ENCODE measurements at regions not wholly inside any gene's neighbourhood (a gene's known extent, or its start where the extent isn't known, plus 50 kb on each side); places are given as distances from the start of the nearest gene placed in this dataset.

DNA sequence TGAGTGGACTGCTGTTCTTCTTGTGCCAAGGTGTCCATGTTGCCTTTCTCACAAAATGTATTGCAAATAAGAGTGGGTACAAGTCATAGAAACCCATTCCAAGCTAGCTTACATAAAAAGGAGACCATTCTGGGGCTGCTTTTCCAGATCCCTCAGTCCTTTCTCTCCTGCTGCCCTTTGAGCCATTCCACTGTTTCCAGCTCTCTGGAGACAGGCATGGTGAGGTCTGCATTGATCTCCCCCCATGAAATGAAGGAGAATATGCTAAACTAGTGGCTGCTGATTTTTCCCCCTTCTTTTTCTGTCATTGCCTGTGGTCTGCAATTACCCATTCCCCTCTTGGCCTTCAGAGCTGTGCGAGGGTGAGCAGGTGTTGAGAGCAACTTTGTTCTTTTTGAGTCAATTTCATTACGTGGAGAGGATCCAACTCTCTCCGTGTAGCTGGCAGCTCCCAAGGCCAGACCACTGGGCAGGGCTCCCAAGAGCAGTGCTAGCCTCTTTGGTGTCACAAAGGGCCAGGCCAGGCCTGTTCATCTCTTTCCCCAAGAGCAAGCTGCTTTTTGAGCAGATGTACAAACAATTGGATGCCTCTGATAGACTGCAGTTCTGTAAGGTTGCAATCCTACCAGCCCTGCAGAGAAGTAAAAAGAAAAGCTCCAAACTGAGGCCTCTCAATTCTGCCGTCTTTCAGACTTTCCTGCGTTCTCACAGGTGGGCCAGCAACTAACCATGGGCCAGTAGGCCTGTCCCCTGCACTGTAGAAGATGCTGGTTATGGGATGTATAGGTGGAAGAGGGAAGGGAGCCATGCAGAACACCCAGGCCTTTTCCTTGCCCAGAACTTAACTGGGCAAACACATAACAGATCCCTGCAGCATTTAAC lies 96.1 kb upstream of the ARMC2 start:
- DNase-seq (ENCODE audit: low read depth): no peak

DNA sequence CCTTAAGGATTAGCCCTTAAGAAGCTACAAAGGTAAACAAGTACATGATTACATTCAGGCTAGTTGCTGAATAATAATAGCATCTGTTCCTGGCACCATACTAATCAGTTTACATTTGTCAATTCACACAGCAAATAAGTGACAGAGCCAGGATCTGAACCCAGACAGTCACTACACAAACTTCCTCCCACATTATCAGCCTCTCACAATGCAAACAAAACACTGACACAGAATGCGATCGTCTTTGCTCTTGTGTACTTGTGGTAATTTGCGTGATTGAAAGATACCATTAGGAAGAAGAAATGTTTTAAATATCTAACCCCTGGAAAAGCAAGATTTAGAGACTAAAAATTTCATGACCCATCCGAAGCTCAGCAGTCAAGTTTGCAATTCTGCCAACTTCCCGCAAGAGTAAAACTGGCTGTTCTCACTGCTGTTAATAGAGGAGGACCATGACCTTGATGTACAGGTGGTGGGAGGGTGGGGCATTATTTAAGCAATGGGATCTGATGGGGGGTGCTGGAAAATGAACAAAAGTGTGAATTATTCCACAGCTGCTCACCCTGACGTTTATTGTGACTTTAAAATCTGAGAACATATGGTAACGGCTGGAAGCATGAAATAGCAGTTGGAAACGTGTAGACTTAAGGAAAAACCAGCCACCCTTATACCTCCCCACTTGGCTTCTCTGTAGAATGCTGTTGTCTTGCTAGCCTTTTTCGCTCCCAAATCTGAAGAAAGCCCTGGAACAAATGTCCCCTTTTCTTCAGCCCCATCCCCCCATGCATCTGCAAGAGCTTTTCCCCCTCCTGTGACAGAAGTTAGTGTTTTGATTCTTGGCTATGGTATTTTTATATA lies 95.3 kb upstream of the ARMC2 start:
- DNase-seq (ENCODE audit: low read depth): no peak

DNA sequence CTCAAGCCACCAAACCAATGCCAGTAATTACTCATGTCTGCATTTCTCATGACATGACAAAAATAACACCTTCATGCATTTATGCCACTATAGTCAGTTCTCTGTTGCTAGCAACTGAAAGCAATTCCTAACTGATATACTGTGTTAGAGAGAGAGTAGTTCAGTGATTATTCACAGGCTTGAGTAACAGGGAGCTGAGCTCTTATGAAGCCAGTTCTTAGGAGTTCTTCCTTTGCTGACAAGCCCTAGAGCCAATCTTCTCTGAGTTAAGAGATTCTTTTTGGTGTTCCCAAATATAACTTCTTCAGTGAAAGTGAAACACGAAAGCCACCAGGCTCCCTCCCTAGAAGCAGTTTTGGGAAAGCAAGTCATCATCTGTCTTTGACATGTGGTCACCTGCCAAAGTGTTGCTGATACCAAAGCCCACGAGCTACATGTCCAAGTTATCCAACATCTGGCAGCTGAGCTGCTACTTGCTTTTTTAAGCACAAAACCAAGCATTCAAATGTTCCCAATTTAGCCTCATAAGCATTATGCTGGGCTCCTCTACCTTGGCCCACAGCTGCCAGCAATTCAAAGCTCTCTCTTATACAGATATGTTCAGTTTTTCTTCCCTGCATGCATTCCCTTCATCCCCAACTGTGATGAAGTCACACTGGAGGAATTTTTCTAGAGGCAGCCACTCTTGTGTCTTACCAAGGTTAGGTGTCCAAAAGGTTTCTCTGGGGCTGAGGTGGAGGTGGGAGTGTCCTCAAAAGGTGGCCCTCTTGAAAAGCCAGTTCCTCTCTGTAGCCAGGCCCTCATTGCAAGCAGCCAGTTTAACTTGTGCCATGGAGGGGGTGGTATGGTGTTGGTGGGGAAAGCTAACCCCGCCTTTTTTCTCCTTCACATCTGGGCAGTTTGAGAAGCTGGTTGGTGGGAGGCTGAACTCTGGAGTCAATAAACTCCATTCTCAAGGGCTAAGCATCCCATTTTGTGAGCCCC lies 92.7 kb upstream of the ARMC2 start:
- peak; percentile 34 for DNase-seq (ENCODE audit: low read depth)

DNA sequence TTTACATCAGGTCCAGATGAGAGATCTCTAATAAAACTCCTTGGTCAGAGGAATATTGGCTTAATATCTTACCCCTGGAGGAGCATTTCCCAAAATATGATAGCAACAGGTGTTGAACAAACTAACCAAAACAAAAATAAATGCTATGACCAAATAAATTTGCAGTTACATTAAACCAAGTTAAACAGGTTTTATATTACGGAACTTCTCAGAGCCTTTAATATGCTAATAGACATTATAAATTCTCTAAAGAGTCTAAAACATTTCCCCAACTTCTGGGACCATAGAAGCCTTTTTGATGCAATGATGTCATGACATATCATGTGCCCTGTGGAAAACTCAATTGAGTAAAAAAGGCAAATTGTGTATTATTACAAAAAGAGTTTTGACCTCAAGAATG lies 90.9 kb upstream of the ARMC2 start:
- no peak for DNase-seq (ENCODE audit: low read depth)

DNA sequence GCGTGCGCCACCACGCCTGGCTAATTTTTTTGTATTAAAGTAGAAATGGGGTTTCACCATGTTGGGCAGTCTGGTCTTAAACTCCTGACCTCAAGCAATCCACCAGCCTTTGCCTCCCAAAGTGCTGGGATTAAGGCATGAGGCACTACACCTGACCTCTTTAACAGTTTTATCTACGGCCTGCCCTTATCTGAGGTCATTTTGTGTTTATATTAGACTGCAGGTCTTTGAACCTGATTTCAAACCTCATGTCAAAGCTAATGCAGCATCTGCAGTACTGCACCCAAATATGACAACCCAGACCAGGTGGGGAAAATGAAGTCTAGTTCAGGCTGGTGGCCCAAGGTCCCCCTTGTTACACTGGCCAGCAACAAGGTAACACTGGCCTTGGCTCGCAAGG lies 89.3 kb upstream of the ARMC2 start:
- DNase-seq (ENCODE audit: low read depth): no peak

DNA sequence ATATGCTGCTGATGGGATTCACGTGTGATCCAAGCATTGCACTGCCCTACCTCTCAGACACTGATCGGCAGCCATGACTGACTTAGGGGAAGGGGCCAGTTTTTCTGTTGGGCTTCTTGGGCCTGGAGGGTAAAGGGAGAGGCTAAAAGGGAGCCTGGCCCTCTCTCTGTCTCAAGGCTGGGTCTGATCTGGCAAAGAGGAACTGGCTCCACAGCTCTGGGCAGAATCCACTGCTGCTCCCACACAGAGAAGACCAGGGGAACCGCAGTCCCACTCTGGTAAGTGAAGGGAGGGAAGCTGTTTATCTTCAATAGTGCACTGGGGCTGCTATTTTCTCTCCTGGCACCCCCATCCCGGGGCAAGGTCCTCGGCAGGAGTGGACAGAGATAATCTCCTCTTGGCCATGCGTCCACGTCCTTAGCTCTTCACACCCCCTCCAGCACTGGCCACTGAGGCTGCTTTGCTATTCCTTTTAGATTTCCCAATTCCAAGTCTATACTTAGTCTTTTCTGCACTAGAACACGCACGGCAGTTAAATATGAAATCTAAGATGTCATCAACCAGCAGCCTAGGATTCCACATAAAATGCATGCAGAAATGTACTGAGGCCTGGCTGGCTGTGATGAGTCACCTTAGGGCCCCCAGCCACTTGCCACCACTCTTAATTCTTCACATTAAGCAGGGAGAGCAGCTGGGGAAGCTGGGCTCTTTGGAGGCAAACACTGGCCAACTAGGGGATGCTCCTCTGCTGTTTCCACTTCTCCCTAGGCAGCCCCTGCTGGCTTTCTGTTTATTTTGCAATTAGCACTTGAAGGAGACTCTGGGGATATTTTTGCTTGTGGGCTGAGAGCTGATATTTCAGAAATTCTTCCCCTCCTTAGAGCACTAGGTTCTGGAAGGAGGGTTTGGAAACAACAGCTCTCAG lies 87.8 kb upstream of the ARMC2 start:
- DNase-seq (ENCODE audit: low read depth): peak; percentile 57

DNA sequence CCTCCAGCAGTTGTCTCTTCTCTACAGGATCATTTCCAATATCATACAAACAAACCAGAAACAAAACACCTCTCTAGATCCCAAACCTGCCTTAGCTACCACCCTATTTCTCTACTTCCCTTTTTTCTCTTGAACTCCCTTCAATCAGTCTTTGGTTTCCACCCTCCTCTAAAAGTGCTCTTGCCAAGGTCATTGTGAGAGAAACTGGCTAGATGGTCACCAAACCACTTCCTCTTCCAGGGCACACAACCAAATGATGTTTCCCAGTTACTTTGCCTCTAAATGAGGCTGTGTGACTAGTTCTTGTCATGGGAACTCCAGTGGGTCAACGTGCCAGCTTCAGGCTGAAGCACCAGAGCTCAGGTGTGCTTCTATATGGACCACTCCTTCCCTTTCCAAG lies 85.8 kb upstream of the ARMC2 start:
- DNase-seq (ENCODE audit: low read depth): no peak

DNA sequence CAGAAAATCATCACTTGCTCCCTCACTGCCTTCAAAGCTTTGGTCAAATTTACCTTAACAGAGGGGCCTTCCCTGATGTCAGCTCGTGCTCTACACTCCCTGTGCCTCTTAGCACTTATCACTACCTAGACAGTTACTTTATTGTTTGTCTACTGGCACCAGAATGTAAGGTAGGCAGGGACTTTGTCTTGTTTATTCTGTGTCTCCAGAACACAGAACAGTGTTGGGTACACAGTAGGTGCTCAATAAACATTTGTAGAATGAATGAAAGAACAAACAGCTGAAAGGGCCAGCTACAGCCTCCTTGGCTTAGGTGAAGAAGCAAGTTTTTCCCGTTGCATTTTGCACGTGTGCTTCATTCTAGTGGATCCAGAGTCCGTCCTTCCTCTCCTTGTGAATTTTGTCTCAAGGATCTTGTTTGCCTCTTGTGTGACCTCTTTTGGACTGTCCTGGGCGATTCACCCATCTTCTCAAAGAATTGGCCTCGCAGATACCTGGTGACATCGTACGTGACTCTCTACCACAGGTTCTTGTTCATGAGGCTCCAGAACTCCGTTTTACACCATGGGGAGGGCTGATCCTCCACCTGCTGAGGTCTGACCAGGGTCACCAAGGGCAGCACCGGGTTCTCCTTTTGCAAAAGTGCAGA lies 84.2 kb upstream of the ARMC2 start:
- DNase-seq (ENCODE audit: low read depth): no peak

DNA sequence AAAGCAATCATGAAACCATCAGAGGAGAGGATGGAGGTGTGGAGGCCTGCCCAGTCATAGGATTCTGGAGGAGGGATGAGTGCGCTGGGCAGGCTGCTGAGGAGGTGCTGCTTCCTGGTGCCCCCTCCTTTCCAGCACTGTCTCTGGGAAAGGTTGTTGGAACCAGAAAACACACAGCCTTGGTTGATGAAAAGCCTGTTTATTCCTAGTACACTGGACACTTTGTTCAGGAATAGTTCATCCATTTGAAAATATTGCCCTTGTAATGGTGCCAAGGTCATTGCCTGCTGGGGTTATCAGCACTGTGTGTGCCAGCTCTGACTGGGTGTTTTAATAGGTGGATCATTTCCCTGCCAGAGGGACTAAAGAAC lies 83.7 kb upstream of the ARMC2 start:
- DNase-seq (ENCODE audit: low read depth): no peak

DNA sequence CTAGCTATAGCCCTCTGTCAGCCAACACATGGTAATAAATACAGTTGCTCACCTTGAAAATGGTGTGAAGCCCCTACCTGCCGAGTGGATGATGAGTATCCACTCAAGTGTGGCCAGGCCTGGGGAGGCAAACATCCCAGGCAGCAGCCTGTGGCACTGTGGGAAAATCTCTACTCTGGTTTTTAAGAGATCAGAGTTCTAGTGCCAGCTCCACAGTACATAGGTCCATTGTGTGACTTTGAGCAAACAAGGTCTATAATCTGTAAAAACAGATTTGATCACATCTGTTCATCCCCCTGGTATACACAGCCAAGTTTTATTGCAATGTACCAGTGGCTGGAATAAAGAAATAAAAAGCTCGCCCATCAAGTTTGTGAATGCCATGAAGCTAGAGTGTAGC lies 82.7 kb upstream of the ARMC2 start:
- no peak for DNase-seq (ENCODE audit: low read depth)

DNA sequence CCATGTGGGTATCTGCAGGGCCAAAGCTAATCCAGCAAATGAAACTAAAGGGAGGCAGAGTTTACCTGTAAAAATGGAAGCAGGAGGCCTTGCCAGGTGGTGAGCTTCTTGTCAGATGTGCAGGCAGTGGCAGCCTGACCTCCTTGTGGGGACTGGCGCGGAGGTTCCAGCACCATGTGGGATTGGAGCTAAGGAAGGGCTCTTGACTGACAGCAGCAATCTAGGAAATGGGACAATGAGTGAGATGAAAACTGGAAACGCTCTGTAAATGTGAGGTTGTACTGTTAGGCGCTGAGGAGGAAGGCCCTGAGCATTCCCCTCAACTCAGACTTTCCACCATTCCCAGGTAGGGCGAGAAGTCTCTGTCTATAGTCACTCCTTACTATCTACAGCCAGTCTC lies 81.8 kb upstream of the ARMC2 start:
- DNase-seq (ENCODE audit: low read depth): no peak

DNA sequence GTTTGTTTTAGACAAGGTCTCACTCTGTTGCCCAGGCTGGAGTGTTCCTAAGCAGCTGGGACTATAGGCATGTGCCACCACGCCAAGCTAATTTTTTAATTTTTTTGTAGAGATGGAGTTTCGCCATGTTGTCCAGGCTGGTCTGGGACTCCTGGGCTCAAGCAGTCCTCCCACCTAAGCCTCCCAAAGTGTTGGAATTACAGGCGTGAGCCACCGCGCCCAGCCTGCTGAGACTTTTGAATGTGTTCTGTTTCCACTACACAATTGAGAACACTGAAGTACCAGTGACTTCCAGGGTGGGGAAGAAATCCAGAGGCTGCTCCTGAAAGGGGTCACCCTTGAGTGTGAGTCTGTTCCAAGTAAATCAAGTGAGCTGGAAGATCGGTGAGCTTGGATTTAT lies 81.3 kb upstream of the ARMC2 start:
- DNase-seq (ENCODE audit: low read depth): no peak

DNA sequence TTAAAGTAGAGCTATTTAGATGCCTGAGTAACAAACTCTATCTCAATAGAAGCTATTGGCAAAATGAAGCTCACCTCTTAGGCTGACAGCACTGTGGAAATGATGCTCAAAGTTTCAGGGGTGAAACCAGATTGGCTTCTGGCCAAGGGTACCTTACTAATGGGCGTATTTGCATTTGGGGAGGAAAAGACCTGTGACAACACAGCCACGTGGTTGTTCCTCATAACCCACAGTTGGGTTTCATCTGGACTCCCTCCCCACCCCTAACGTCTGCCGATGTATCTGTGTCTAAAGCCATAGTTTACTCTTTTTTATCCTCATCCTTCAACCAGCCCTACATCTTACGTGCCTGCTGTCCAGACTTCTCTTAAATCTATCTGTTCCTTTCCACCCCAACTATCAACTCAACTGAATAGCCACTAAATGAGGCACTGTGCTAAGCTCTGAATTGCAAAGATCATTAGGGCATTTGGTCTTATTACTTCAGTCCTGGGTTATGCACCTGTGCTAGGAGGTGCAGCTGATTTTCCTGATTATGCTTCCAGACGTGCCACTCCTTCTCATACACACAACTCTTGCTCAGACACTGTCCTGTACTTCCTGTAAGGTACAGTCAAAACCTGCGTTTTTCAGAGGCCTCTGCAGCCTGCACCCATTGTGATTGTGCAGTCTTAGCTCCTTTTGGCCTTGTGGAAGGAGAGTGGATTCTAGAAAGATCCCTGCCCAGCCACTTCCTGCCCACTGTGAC lies 80.6 kb upstream of the ARMC2 start:
- DNase-seq (ENCODE audit: low read depth): no peak

DNA sequence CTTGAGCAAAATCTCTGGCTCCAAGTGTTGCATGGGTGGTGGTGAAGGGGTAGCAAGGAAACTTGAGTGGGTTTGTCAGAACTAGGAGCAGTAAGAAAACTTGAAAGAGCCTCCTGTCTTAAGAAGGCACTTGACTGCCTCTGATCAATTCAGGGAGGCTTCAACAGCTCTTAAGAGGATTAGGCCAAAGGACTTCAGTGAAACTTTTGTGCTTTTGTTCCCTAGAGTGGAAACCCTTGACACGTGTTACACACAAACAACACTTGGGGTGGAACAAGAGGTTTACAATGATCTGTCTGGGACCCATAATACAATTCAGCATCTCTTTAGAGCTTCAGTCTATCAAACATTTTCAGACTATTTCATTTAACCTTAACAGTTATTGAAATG lies 80.1 kb upstream of the ARMC2 start:
- DNase-seq (ENCODE audit: low read depth): no peak

DNA sequence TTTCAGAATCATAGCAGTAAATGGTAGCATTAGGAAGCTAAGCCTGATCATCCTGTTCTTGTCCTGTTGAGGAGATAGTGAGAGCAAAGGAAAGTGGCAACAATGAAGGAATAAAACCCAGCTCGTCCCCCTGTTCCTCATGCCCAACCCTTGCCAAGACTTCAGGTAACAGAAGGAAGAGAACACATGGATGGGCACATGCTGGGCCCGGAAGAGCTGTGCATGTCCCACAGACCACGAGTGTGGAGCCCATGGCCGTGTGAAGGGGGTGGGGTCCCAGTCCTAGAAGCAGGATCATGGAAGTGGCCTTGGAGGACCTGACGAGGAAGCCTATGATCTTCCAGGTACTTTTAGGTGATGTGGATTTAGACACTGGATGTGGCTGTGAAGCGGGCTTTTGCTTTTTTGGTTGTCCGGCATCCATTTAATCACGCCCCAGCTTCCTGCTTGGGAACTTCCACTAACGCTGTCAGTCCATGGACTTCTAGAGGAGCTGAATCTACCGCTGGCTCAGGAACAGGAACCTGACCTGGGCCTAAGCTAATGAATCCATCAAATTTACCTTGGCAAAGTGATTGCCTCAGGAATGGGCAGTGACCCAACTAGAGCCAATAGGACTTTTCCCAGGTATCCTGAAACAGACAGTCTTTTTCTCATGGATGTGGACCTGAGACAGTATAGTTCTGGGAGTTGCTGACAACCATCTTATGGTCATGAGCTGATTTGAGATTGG lies 79.3 kb upstream of the ARMC2 start:
- no peak for DNase-seq (ENCODE audit: low read depth)

DNA sequence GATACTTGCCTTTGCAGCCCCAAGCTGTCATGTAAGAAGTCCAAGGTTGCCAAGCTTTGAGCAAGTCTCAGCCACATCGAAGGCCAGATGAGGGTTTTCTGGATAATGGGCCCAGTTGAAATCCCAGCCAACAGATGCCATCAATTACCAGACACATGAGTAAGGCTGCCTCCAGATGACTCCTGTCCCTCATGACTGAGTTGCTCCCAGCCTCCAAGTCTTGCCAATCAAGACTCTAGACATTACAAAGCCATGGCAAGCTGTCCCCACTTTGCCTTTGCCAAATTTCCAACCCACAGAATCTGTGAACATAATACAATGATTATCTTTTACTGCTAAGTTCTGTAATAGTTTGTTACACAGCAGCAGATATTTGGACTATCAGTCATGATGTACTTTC lies 76.8 kb upstream of the ARMC2 start:
- DNase-seq (ENCODE audit: low read depth): no peak

DNA sequence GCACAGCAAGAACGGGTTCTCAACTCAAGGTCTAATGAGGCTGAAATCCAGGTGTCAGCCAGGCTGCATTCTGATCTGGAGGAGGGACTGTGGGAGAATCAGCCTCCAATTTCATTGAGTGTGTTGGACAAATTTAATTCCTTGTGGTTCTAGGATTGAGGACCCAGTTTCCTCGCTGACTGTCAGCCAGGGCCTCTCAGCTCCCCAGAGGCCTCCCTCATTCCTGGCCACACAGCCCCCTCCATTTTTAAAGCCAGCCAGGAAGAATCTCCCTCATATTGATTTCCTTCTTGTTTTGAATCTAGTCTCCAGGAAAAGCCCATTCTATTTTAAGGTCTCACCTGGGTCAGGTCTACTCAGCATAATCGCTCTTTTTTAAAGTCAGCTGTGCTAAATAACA lies 73.7 kb upstream of the ARMC2 start:
- DNase-seq (ENCODE audit: low read depth): no peak

DNA sequence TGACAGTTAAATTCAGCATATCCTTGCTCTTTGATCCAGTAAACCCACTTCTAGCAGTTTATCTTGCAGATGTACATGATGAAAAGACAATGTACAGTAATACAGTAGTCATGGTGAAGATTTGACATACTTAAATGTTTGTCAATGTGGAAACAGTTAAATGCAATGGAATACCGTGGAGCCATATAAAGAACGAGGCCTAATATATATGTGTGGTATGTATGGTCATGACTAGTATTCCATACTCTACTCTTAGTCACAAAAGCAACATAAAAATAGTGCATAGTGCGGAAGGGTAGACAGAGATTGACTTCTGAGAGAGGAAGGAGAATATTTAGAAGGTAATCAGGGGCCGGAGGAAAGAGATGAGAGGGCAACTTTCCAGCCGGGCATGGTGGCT lies 70.7 kb upstream of the ARMC2 start:
- no peak for DNase-seq (ENCODE audit: low read depth)

Data from amniotic epithelial cell (primary cell).